CD4-positive, alpha-beta T cell treated with Interleukin-6 at 100 ng/mL for 8 hours (primary cell): ENCODE measurements at regions not wholly inside any gene's neighbourhood (a gene's known extent, or its start where the extent isn't known, plus 50 kb on each side); places are given as distances from the start of the nearest gene placed in this dataset.
A peak's percentile ranks its signal among the peaks of the same experiment; 100 is the strongest.
"Not testable (repeated sequence)": the region's sequence is repeated elsewhere in the genome, so short reads cannot be mapped to it uniquely, and the experiment has no call there.

Experiments
- DNase-seq: peaks from one replicate; pipeline ENCODE4 v3.0.0-alpha.2; 2020; ENCODE audit warnings: mixed read lengths, low spot score

GRCh38 chr10:8380833-8381496, 326.5 kb downstream of the GATA3 start:
- no peak for DNase-seq

GRCh38 chr10:8386781-8387180, 332.3 kb downstream of the GATA3 start:
- DNase-seq, result no peak

GRCh38 chr10:8389630-8390029, 335.1 kb downstream of the GATA3 start:
- no peak for DNase-seq

- DNase-seq, result no peak
Observed at GRCh38 chr10:8392216-8392615, 337.7 kb downstream of the GATA3 start.

GRCh38 chr10:8393531-8393930, 339.0 kb downstream of the GATA3 start:
- no peak for DNase-seq

- DNase-seq, result no peak
Observed at GRCh38 chr10:8396675-8397074, 342.2 kb downstream of the GATA3 start.

GRCh38 chr10:8398771-8399170, 344.3 kb downstream of the GATA3 start:
- no peak for DNase-seq

- DNase-seq, result no peak
Observed at GRCh38 chr10:8400151-8400550, 345.7 kb downstream of the GATA3 start.

- DNase-seq, result no peak
Observed at GRCh38 chr10:8400892-8401291, 346.4 kb downstream of the GATA3 start.

GRCh38 chr10:8401531-8401930, 347.0 kb downstream of the GATA3 start:
- DNase-seq, result no peak

GRCh38 chr10:8402576-8402975, 348.1 kb downstream of the GATA3 start:
- peak; percentile 57 for DNase-seq

- DNase-seq, result no peak
Observed at GRCh38 chr10:8403711-8404371, 349.4 kb downstream of the GATA3 start.

GRCh38 chr10:8404721-8405120, 350.2 kb downstream of the GATA3 start:
- peak; percentile 77 for DNase-seq

- no peak for DNase-seq
Observed at GRCh38 chr10:8405596-8405995, 351.1 kb downstream of the GATA3 start.

- no peak for DNase-seq
Observed at GRCh38 chr10:8407501-8408021, 353.1 kb downstream of the GATA3 start.

GRCh38 chr10:8410506-8410905, 356.0 kb downstream of the GATA3 start:
- DNase-seq, result no peak

GRCh38 chr10:8412541-8412940, 358.1 kb downstream of the GATA3 start:
- DNase-seq, result no peak

GRCh38 chr10:8415029-8415428, 360.5 kb downstream of the GATA3 start:
- DNase-seq, result not testable (repeated sequence)

GRCh38 chr10:8416192-8416701, 361.8 kb downstream of the GATA3 start:
- DNase-seq, result peak; percentile 23

- no peak for DNase-seq
Observed at GRCh38 chr10:8416760-8417159, 362.3 kb downstream of the GATA3 start.

GRCh38 chr10:8417631-8418030, 363.1 kb downstream of the GATA3 start:
- DNase-seq, result no peak

- no peak for DNase-seq
Observed at GRCh38 chr10:8418631-8419030, 364.1 kb downstream of the GATA3 start.

GRCh38 chr10:8420182-8420581, 365.7 kb downstream of the GATA3 start:
- DNase-seq, result no peak
